Neural progenitor cell (in vitro differentiated cells): ENCODE measurements at regions not wholly inside any gene's neighbourhood (a gene's known extent, or its start where the extent isn't known, plus 50 kb on each side); places are given as distances from the start of the nearest gene placed in this dataset.

ENCODE experiments used
- DNase-seq: peaks from one replicate; pipeline ENCODE4 v3.0.0-alpha.2; 2016; ENCODE audit warnings: low spot score
- H2AFZ ChIP-seq: fragments of 200-600 bp; sonication (generic); replicated peaks from 2 replicates; pipeline ENCODE4 v1.6.1; 2016; ENCODE audit warnings: antibody characterized with exemption
- H3F3A ChIP-seq: fragments of 200-600 bp; sonication (generic); 2 replicates; pipeline ENCODE4 v1.6.1; 2016; ENCODE audit warnings: antibody characterized with exemption, low read depth
- H3K27ac ChIP-seq: fragments of 200-600 bp; sonication (generic); 2 replicates; pipeline ENCODE4 v1.5.1; 2016; ENCODE audit warnings: mild to moderate bottlenecking
- H3K27me3 ChIP-seq: fragments of 200-600 bp; sonication (generic); 2 replicates; pipeline ENCODE4 v1.6.1; 2016; ENCODE audit warnings: mild to moderate bottlenecking, moderate library complexity
- H3K36me3 ChIP-seq: fragments of 200-600 bp; sonication (generic); 2 replicates; pipeline ENCODE4 v1.5.1; 2016
- H3K4me1 ChIP-seq: fragments of 200-600 bp; sonication (generic); 2 replicates; pipeline ENCODE4 v1.6.1; 2016; ENCODE audit warnings: mixed run types
- H3K4me2 ChIP-seq: fragments of 200-600 bp; sonication (generic); 2 replicates; pipeline ENCODE4 v1.6.1; 2016
- H3K4me3 ChIP-seq: fragments of 200-600 bp; sonication (generic); 2 replicates; pipeline ENCODE4 v1.5.1; 2016
- H3K79me2 ChIP-seq: fragments of 200-600 bp; sonication (generic); 2 replicates; pipeline ENCODE4 v1.6.1; 2016; ENCODE audit warnings: low read depth
- H3K9ac ChIP-seq: fragments of 200-600 bp; sonication (generic); 2 replicates; pipeline ENCODE4 v1.6.1; 2016
- H3K9me3 ChIP-seq: fragments of 200-600 bp; sonication (generic); 2 replicates; pipeline ENCODE4 v1.5.1; 2016; ENCODE audit warnings: low read depth
- H4K20me1 ChIP-seq: fragments of 200-600 bp; sonication (generic); 2 replicates; pipeline ENCODE4 v1.6.1; 2016; ENCODE audit warnings: low read depth
- H3K27ac Mint-ChIP-seq: 3 replicates; pipeline ENCODE4 v1.8.0; 2021; ENCODE audit warnings: mixed read lengths
- H3K27me3 Mint-ChIP-seq: 2 replicates; pipeline ENCODE4 v1.8.0; 2022; ENCODE audit warnings: low read depth, mild to moderate bottlenecking, inconsistent platforms, moderate library complexity, mixed read lengths; ENCODE audit not compliant: insufficient read depth
- H3K36me3 Mint-ChIP-seq: 3 replicates; pipeline ENCODE4 v1.8.0; 2021; ENCODE audit warnings: mixed read lengths
- H3K4me1 Mint-ChIP-seq: 3 replicates; pipeline ENCODE4 v1.8.0; 2021; ENCODE audit warnings: mixed read lengths
- H3K4me3 Mint-ChIP-seq: 3 replicates; pipeline ENCODE4 v1.8.0; 2021; ENCODE audit warnings: mild to moderate bottlenecking, moderate library complexity, mixed read lengths
- H3K9me3 Mint-ChIP-seq: 3 replicates; pipeline ENCODE4 v1.8.0; 2020; ENCODE audit warnings: mixed read lengths
- EZH2 ChIP-seq: fragments of 200-600 bp; sonication (generic); IDR thresholded peaks from 2 replicates; pipeline ENCODE4 v1.6.1; 2017; ENCODE audit warnings: antibody characterized with exemption, mild to moderate bottlenecking, moderate library complexity
- EZH2phosphoT487 ChIP-seq: fragments of 200-600 bp; sonication (generic); IDR thresholded peaks from 2 replicates; pipeline ENCODE4 v1.6.1; 2017; ENCODE audit warnings: antibody characterized with exemption
- TF ChIP-seq, protein P1 (sequence below): fragments of 200-600 bp; sonication (generic); IDR thresholded peaks from 2 replicates; pipeline ENCODE4 v1.5.1; 2017; ENCODE audit warnings: antibody characterized with exemption, mild to moderate bottlenecking

DNA sequence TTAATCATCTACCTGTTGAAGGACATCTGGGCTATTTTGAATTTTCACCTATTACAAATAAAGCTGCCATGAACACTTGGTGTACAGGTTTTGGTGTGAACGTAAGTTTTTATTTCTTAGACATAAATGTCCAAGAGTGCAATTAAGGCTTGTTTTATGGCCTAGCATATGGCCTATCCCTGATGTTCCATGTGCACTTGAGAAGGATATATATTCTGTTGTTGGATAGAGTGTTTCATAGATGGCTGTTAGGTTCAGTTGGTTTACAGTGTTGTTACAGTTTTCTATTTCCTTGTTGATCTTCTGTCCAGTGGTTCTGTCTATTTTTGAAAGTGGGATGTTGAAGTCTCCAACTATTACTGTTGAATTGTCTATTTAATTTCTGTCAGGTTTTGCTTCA, 61.2 kb upstream of the NFASC start:
- Mint-ChIP-seq H3K4me3 (no peak overlapping the region), H3K4me1 (peaks cover 19% of the 10 kb centered on the region), H3K27me3 (peaks cover 10% of the 10 kb centered on the region), H3K36me3 (no peaks in the 10 kb centered on the region), H3K27ac (no peak overlapping the region), H3K9me3 (no peaks in the 10 kb centered on the region)
- Histone ChIP-seq H3K9ac (no peak overlapping the region), H3K36me3 (no peaks in the 10 kb centered on the region), H3K27me3 (peaks cover 5% of the 10 kb centered on the region), H3K4me1 (peaks cover 3% of the 10 kb centered on the region), H2AFZ (no peak overlapping the region), H3K9me3 (no peaks in the 10 kb centered on the region), H3K4me2 (no peak overlapping the region), H3K27ac (no peak overlapping the region), H3K79me2 (no peaks in the 10 kb centered on the region), H3K4me3 (no peak overlapping the region), H4K20me1 (no peaks in the 10 kb centered on the region), H3F3A (no peaks in the 10 kb centered on the region)
- no peak for DNase-seq
- TF ChIP-seq EZH2 (no peak), EZH2phosphoT487 (no peak)
- TF ChIP-seq, protein P1, sequence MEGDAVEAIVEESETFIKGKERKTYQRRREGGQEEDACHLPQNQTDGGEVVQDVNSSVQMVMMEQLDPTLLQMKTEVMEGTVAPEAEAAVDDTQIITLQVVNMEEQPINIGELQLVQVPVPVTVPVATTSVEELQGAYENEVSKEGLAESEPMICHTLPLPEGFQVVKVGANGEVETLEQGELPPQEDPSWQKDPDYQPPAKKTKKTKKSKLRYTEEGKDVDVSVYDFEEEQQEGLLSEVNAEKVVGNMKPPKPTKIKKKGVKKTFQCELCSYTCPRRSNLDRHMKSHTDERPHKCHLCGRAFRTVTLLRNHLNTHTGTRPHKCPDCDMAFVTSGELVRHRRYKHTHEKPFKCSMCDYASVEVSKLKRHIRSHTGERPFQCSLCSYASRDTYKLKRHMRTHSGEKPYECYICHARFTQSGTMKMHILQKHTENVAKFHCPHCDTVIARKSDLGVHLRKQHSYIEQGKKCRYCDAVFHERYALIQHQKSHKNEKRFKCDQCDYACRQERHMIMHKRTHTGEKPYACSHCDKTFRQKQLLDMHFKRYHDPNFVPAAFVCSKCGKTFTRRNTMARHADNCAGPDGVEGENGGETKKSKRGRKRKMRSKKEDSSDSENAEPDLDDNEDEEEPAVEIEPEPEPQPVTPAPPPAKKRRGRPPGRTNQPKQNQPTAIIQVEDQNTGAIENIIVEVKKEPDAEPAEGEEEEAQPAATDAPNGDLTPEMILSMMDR, result no peak

DNA sequence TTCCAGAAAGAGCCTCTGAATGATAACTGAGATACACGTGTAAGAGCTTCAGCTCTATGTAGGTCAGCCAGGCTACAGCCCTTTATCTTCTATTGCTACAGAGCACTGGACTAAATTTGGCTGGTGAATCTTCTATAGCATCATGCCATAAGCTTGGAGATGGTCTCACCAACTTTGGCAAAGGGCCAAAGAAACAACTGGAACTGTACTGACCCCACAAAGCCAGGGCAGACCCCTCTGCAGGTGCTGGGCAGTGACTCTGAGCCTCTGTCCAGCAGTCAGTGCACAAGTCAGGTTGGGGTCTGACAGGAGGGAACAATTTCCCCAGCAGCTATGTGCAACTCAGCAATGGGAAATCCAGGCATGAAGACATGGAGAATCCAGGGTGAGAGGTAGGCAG, 57.8 kb upstream of the NFASC start:
- no peak for DNase-seq
- no peaks in the 10 kb centered on the region for H4K20me1 ChIP-seq
- H3F3A ChIP-seq, result no peaks in the 10 kb centered on the region
- H3K27ac ChIP-seq, result no peak overlapping the region
- peaks cover 6% of the 10 kb centered on the region for H3K27me3 ChIP-seq
- H3K79me2 ChIP-seq, result no peaks in the 10 kb centered on the region
- H3K4me3 ChIP-seq, result no peak overlapping the region
- H3K4me1 ChIP-seq, result no peaks in the 10 kb centered on the region
- no peak overlapping the region for H3K4me2 ChIP-seq
- no peak overlapping the region for H3K9ac ChIP-seq
- no peak overlapping the region for H2AFZ ChIP-seq
- H3K36me3 ChIP-seq, result no peaks in the 10 kb centered on the region
- no peak overlapping the region for H3K4me3 Mint-ChIP-seq
- peaks cover 14% of the 10 kb centered on the region for H3K4me1 Mint-ChIP-seq
- H3K36me3 Mint-ChIP-seq, result no peaks in the 10 kb centered on the region
- no peak overlapping the region for H3K27ac Mint-ChIP-seq
- peaks cover 7% of the 10 kb centered on the region for H3K27me3 Mint-ChIP-seq
- TF ChIP-seq, protein P1, result no peak
- no peak for TF ChIP-seq EZH2phosphoT487
- TF ChIP-seq EZH2, result no peak
- no peaks in the 10 kb centered on the region for H3K9me3 ChIP-seq
- H3K9me3 Mint-ChIP-seq, result no peaks in the 10 kb centered on the region

DNA sequence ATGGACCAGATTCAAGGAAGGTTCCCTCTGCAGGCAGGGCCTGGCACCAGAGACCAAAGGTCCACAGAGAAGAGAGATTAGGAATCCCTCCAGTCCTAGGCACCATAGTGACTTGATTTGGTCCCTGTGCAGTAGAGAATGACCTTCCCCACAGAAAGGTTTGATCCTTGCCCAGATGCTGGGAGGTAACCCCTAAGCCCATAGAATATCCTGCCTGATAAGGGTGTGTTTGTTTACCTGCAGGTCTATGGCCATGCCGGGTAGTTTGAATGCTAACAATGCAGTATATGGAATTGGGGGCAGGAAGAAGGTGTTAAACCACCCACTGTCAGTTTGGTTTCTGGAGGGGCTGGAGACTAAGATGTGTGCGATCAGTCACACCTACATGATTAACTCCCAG, 57.1 kb upstream of the NFASC start:
- H3K4me3 ChIP-seq, result no peak overlapping the region
- H3K27ac Mint-ChIP-seq, result no peak overlapping the region
- peaks cover 9% of the 10 kb centered on the region for H3K27me3 Mint-ChIP-seq

More for the DNA sequence above, 57.1 kb upstream of the NFASC start:
- Histone ChIP-seq H3F3A (no peaks in the 10 kb centered on the region), H4K20me1 (no peaks in the 10 kb centered on the region), H3K9ac (no peak overlapping the region), H3K27me3 (peaks cover 9% of the 10 kb centered on the region), H3K4me2 (no peak overlapping the region), H3K79me2 (no peaks in the 10 kb centered on the region), H3K9me3 (no peaks in the 10 kb centered on the region), H2AFZ (no peak overlapping the region), H3K4me1 (no peaks in the 10 kb centered on the region), H3K36me3 (no peaks in the 10 kb centered on the region), H3K27ac (no peak overlapping the region)
- Mint-ChIP-seq H3K4me1 (peaks cover 10% of the 10 kb centered on the region), H3K9me3 (no peaks in the 10 kb centered on the region), H3K36me3 (no peaks in the 10 kb centered on the region), H3K4me3 (no peak overlapping the region)
- TF ChIP-seq, protein P1, result no peak
- no peak for TF ChIP-seq EZH2phosphoT487
- TF ChIP-seq EZH2, result no peak
- DNase-seq, result no peak
